Endothelial cell of umbilical vein (primary cell): ENCODE measurements at regions not wholly inside any gene's neighbourhood (a gene's known extent, or its start where the extent isn't known, plus 50 kb on each side); places are given as distances from the start of the nearest gene placed in this dataset.

Experiments used
- BruUV-seq: library from RNA; stranded (reverse); fragments of 400-500 nt; replicated peaks from 2 replicates; lab custom pipeline; 2021; lab: Mats Ljungman, UMichigan
- CTCF ChIA-PET: fragments of 300-600, 350-600 bp; sonication (Branson Sonifier 250); formaldehyde crosslinking; loops from one replicate; lab custom pipeline; 2021; ENCODE audit warnings: antibody characterized with exemption, inconsistent platforms; lab: Charles Lee
- POLR2A ChIA-PET: fragments of 300-600, 350-600 bp; sonication (Branson Sonifier 250); formaldehyde crosslinking; loops from one replicate; lab custom pipeline; 2021; ENCODE audit warnings: antibody characterized with exemption, inconsistent platforms; lab: Charles Lee
- DNase-seq: peaks from one replicate; pipeline ENCODE4 v3.0.0-alpha.2; 2011; ENCODE audit warnings: low read depth, low spot score
- FAIRE-seq: peaks from 2 replicates; lab custom pipeline; 2011; peaks lifted over from hg19 to GRCh38; lab: Jason Lieb, UNC
- H2AFZ ChIP-seq: 2 replicates; pipeline ENCODE4 v1.6.0; 2012; ENCODE audit warnings: low read depth, low read length, control low read depth, inconsistent platforms
- H3K27ac ChIP-seq: 2 replicates; pipeline ENCODE4 v1.5.1; 2011; ENCODE audit warnings: low read depth, mild to moderate bottlenecking, control low read depth, low read length, moderate library complexity; ENCODE audit not compliant: insufficient read depth
- H3K27me3 ChIP-seq, 2 experiments: 2 replicates each; pipeline versions ENCODE4 v1.6.0 to v1.6.1; 2011; ENCODE audit warnings: low read length in 2 of 2, mixed read lengths in 1 of 2; ENCODE audit not compliant: control insufficient read depth in 2 of 2, insufficient read depth in 2 of 2
- H3K36me3 ChIP-seq, 2 experiments: 2 replicates in 1 of 2; 3 replicates in 1 of 2; pipeline ENCODE4 v1.5.1; 2011; ENCODE audit warnings: low read length in 2 of 2, mild to moderate bottlenecking in 1 of 2, moderate library complexity in 1 of 2; ENCODE audit not compliant: control insufficient read depth in 2 of 2, insufficient read depth in 2 of 2; ENCODE audit errors: extremely low read depth in 1 of 2
- H3K4me1 ChIP-seq: 3 replicates; pipeline ENCODE4 v1.5.1; 2011; ENCODE audit warnings: mild to moderate bottlenecking, low read length; ENCODE audit not compliant: control insufficient read depth, insufficient read depth; ENCODE audit errors: extremely low read depth
- H3K4me2 ChIP-seq: 2 replicates; pipeline ENCODE4 v1.6.1; 2011; ENCODE audit warnings: low read length, control low read depth, mixed read lengths; ENCODE audit not compliant: insufficient read depth
- H3K4me3 ChIP-seq, 3 experiments: fragments of 200-600 bp in 1 of 3; sonication (generic), shearing (Covaris generic) in 1 of 3; replicated peaks in 1 of 3; 2 replicates each; pipeline ENCODE4 v1.5.1; 2011 to 2016; ENCODE audit warnings: control low read depth in 3 of 3, low read length in 3 of 3, mild to moderate bottlenecking in 2 of 3, inconsistent platforms in 1 of 3, low read depth in 1 of 3, moderate library complexity in 1 of 3; ENCODE audit not compliant: insufficient read depth in 1 of 3
- H3K79me2 ChIP-seq: 2 replicates; pipeline ENCODE4 v1.6.0; 2012; ENCODE audit warnings: low read length, inconsistent platforms; ENCODE audit not compliant: control insufficient read depth, insufficient read depth
- H3K9ac ChIP-seq: replicated peaks from 2 replicates; pipeline ENCODE3; 2011; ENCODE audit warnings: low read length, control low read depth; ENCODE audit not compliant: insufficient read depth; ENCODE audit errors: extremely low read depth
- H3K9me1 ChIP-seq: replicated peaks from 3 replicates; pipeline ENCODE4 v1.6.0; 2011; ENCODE audit warnings: mild to moderate bottlenecking, low read length; ENCODE audit not compliant: control insufficient read depth, insufficient read depth; ENCODE audit errors: extremely low read depth
- H3K9me3 ChIP-seq: replicated peaks from 2 replicates; pipeline ENCODE4 v1.5.1; 2012; ENCODE audit warnings: low read length, inconsistent platforms; ENCODE audit not compliant: control insufficient read depth, insufficient read depth
- H4K20me1 ChIP-seq: replicated peaks from 2 replicates; pipeline ENCODE3; 2011; ENCODE audit warnings: mild to moderate bottlenecking, low read length; ENCODE audit not compliant: control insufficient read depth, insufficient read depth; ENCODE audit errors: extremely low read depth
- CTCF ChIP-seq, 2 donors: IDR thresholded peaks; 1 replicate in 1 of 2; 2 replicates in 1 of 2; pipeline ENCODE4 v1.5.1; 2011; ENCODE audit warnings: low read length in 2 of 2, mild to moderate bottlenecking in 2 of 2, moderate library complexity in 2 of 2, control low read depth in 1 of 2, inconsistent platforms in 1 of 2, low read depth in 1 of 2; ENCODE audit not compliant: insufficient read depth in 1 of 2; ENCODE audit errors: extremely low read depth in 1 of 2
- EZH2 ChIP-seq: IDR thresholded peaks from 2 replicates; pipeline ENCODE4 v1.6.1; 2012; ENCODE audit warnings: borderline replicate concordance, low read depth, mild to moderate bottlenecking, moderate library complexity, low read length, inconsistent platforms; ENCODE audit not compliant: severe bottlenecking
- FOS ChIP-seq: IDR thresholded peaks from 2 replicates; pipeline ENCODE4 v1.6.1; 2011; ENCODE audit warnings: mild to moderate bottlenecking, low read length, moderate library complexity, borderline replicate concordance; ENCODE audit not compliant: insufficient read depth
- GATA2 ChIP-seq: IDR thresholded peaks from 2 replicates; pipeline ENCODE4 v1.7.0; 2011; ENCODE audit warnings: low read depth, mild to moderate bottlenecking, moderate library complexity, mixed read lengths, low read length; ENCODE audit not compliant: insufficient read length, insufficient read depth
- JUN ChIP-seq: IDR thresholded peaks from 2 replicates; pipeline ENCODE4 v1.6.1; 2011; ENCODE audit warnings: borderline replicate concordance, low read depth; ENCODE audit not compliant: insufficient read length, insufficient read depth
- MAX ChIP-seq: IDR thresholded peaks from 2 replicates; pipeline ENCODE4 v1.6.1; 2011; ENCODE audit not compliant: insufficient read depth, insufficient read length
- MYC ChIP-seq: IDR thresholded peaks from one replicate; pipeline ENCODE4 v1.6.1; 2011; ENCODE audit warnings: mild to moderate bottlenecking, low read depth, low read length
- POLR2A ChIP-seq: IDR thresholded peaks from 2 replicates; pipeline ENCODE4 v1.6.1; 2012; ENCODE audit warnings: low read depth, mild to moderate bottlenecking, control low read depth, low read length
- POLR2AphosphoS5 ChIP-seq: IDR thresholded peaks from 2 replicates; pipeline ENCODE4 v1.6.1; 2012; ENCODE audit warnings: low read depth, mild to moderate bottlenecking, control low read depth, low read length, moderate library complexity; ENCODE audit not compliant: insufficient read depth
- dilution Hi-C: fragments of 300-500 bp; cut with MboI; formaldehyde crosslinking; loops from one replicate; pipeline ENCODE4 v1.15.0; 2019; ENCODE audit warnings: low sequenced_read_pairs; ENCODE audit not compliant: extremely low pct_ligation_motif_present
- intact Hi-C: fragments of 100-400 bp; cut with micrococcal nuclease; formaldehyde crosslinking; loops from one replicate; pipeline ENCODE4 v1.10.0; 2022

- Histone ChIP-seq H3K36me3 (no peaks in the 10 kb centered on the region), H3K79me2 (no peaks in the 10 kb centered on the region), H2AFZ (no peak overlapping the region), H3K4me1 (no peaks in the 10 kb centered on the region), H4K20me1 (no peaks in the 10 kb centered on the region), H3K9ac (no peak overlapping the region), H3K4me2 (no peak overlapping the region), H3K9me1 (no peaks in the 10 kb centered on the region), H3K27me3 (no peaks in the 10 kb centered on the region), H3K9me3 (no peaks in the 10 kb centered on the region), H3K27ac (no peak overlapping the region), H3K4me3 (no peak overlapping the region)
- ChIA-PET POLR2A (no interaction called here), CTCF (no interaction called here)
- intact Hi-C loops: no loop called here
- dilution Hi-C loops: no loop called here
- TF ChIP-seq FOS: no peak
- TF ChIP-seq MYC: no peak
- TF ChIP-seq EZH2: no peak
- TF ChIP-seq JUN: no peak
- no peak for TF ChIP-seq POLR2AphosphoS5
- no peak for TF ChIP-seq MAX
- no TSS peak for BruUV-seq
- DNase-seq (no peak), FAIRE-seq (no peak)
These were observed 268.9 kb downstream of the IRS2 start for GRCh38 chr13:109517517-109517916.

- Histone ChIP-seq H2AFZ (no peak overlapping the region), H3K27me3 (no peaks in the 10 kb centered on the region), H3K4me2 (no peak overlapping the region), H4K20me1 (no peaks in the 10 kb centered on the region), H3K4me1 (no peaks in the 10 kb centered on the region), H3K9ac (no peak overlapping the region), H3K4me3 (no peak overlapping the region), H3K36me3 (no peaks in the 10 kb centered on the region), H3K79me2 (no peaks in the 10 kb centered on the region), H3K9me1 (no peaks in the 10 kb centered on the region), H3K9me3 (no peaks in the 10 kb centered on the region), H3K27ac (no peak overlapping the region)
- TF ChIP-seq POLR2A (no peak), MYC (no peak), GATA2 (no peak), POLR2AphosphoS5 (no peak), MAX (no peak), EZH2 (no peak), FOS (no peak), CTCF (IDR thresholded peaks at IDR 0.05; ENCODE audit: extremely low read depth in 1 of 2, insufficient read depth in 1 of 2, low read depth in 1 of 2, low read length in 2 of 2) (no peak), JUN (no peak)
- dilution Hi-C loops: no loop called here
- DNase-seq (no peak), FAIRE-seq (no peak)
- no TSS peak for BruUV-seq
- ChIA-PET POLR2A (no interaction called here), CTCF (no interaction called here)
- intact Hi-C loops: no loop called here
These were observed 270.2 kb downstream of the IRS2 start for GRCh38 chr13:109516186-109516585.
